DND-41 (cell line): ENCODE measurements at regions not wholly inside any gene's neighbourhood (a gene's known extent, or its start where the extent isn't known, plus 50 kb on each side); places are given as distances from the start of the nearest gene placed in this dataset.

ENCODE experiments used
- ATAC-seq: fragments of 200-7000 bp; cut with Tn5 transposase; 3 replicates; pipeline ENCODE4 v1.9.1; 2021; ENCODE audit warnings: low read depth; ENCODE audit not compliant: insufficient read depth
- DNase-seq: peaks from one replicate; pipeline ENCODE4 v3.0.0-alpha.2; 2020
- H2AFZ ChIP-seq: 2 replicates; pipeline ENCODE4 v1.6.0; 2012; ENCODE audit warnings: low read depth, low read length
- H3K27ac ChIP-seq: 2 replicates; pipeline ENCODE4 v1.5.1; 2012; ENCODE audit warnings: low read length, inconsistent platforms
- H3K27me3 ChIP-seq: fragments of 200-600 bp; sonication (generic); 2 replicates; pipeline ENCODE4 v1.6.0; 2012; ENCODE audit warnings: low read length, mild to moderate bottlenecking, inconsistent platforms; ENCODE audit not compliant: insufficient read depth, poor library complexity
- H3K36me3 ChIP-seq: 2 replicates; pipeline ENCODE4 v1.5.1; 2012; ENCODE audit warnings: low read length, inconsistent platforms; ENCODE audit not compliant: insufficient read depth
- H3K4me1 ChIP-seq: 2 replicates; pipeline ENCODE4 v1.5.1; 2012; ENCODE audit warnings: mild to moderate bottlenecking, low read length; ENCODE audit not compliant: insufficient read depth
- H3K4me2 ChIP-seq: 2 replicates; pipeline ENCODE4 v1.6.0; 2012; ENCODE audit warnings: mild to moderate bottlenecking, moderate library complexity, low read length, inconsistent platforms; ENCODE audit not compliant: insufficient read depth
- H3K4me3 ChIP-seq, 2 experiments: fragments of 200-600 bp in 1 of 2; shearing (Covaris generic) in 1 of 2; 2 replicates each; pipeline ENCODE4 v1.5.1; 2012 to 2016; ENCODE audit warnings: inconsistent platforms in 2 of 2, low read length in 2 of 2, mild to moderate bottlenecking in 2 of 2, low read depth in 1 of 2, moderate library complexity in 1 of 2
- H3K79me2 ChIP-seq: 2 replicates; pipeline ENCODE4 v1.6.0; 2012; ENCODE audit warnings: low read length, inconsistent platforms; ENCODE audit not compliant: insufficient read depth
- H3K9ac ChIP-seq: 2 replicates; pipeline ENCODE4 v1.6.0; 2012; ENCODE audit warnings: low read depth, mild to moderate bottlenecking, inconsistent platforms, low read length, moderate library complexity
- H3K9me3 ChIP-seq: 2 replicates; pipeline ENCODE4 v1.5.1; 2012; ENCODE audit warnings: low read length, moderate library complexity, mild to moderate bottlenecking, inconsistent platforms; ENCODE audit not compliant: insufficient read depth, severe bottlenecking
- H4K20me1 ChIP-seq: 2 replicates; pipeline ENCODE4 v1.6.0; 2012; ENCODE audit warnings: low read length; ENCODE audit not compliant: insufficient read depth
- CTCF ChIP-seq: IDR thresholded peaks from 2 replicates; pipeline ENCODE4 v1.5.1; 2012; ENCODE audit warnings: borderline replicate concordance, low read length, moderate library complexity, mild to moderate bottlenecking; ENCODE audit not compliant: poor library complexity, severe bottlenecking; ENCODE audit errors: extremely low read depth
- EZH2 ChIP-seq: IDR thresholded peaks from 3 replicates; pipeline ENCODE4 v1.6.1; 2012; ENCODE audit warnings: borderline replicate concordance, low read depth, mild to moderate bottlenecking, moderate library complexity, low read length, inconsistent platforms; ENCODE audit not compliant: severe bottlenecking

GRCh38 chr18:40612356-40612755, 1342.7 kb upstream of the PIK3C3 start:
- no peaks in the 10 kb centered on the region for H3K27me3 ChIP-seq
- DNase-seq: no peak
- ATAC-seq: no peak
- no peaks in the 10 kb centered on the region for H3K36me3 ChIP-seq
- H3K4me2 ChIP-seq: no peak overlapping the region
- no peaks in the 10 kb centered on the region for H3K4me1 ChIP-seq
- no peaks in the 10 kb centered on the region for H3K9me3 ChIP-seq
- TF ChIP-seq EZH2: no peak
- no peak for TF ChIP-seq CTCF
- H3K4me3 ChIP-seq: no peak overlapping the region
- H3K79me2 ChIP-seq: no peaks in the 10 kb centered on the region
- no peak overlapping the region for H3K9ac ChIP-seq
- no peak overlapping the region for H3K27ac ChIP-seq
- no peaks in the 10 kb centered on the region for H4K20me1 ChIP-seq
- no peak overlapping the region for H2AFZ ChIP-seq

- no peak overlapping the region for H2AFZ ChIP-seq
- no peak overlapping the region for H3K4me3 ChIP-seq
- no peak overlapping the region for H3K4me2 ChIP-seq
- no peaks in the 10 kb centered on the region for H3K79me2 ChIP-seq
- H3K9ac ChIP-seq: no peak overlapping the region
- no peaks in the 10 kb centered on the region for H4K20me1 ChIP-seq
- no peak for DNase-seq
- H3K36me3 ChIP-seq: no peaks in the 10 kb centered on the region
- no peak overlapping the region for H3K27ac ChIP-seq
- no peaks in the 10 kb centered on the region for H3K9me3 ChIP-seq
- no peaks in the 10 kb centered on the region for H3K27me3 ChIP-seq
- H3K4me1 ChIP-seq: no peaks in the 10 kb centered on the region
- ATAC-seq: no peak
- TF ChIP-seq CTCF (no peak), EZH2 (no peak)
Observed at GRCh38 chr18:40608226-40608625, 1346.8 kb upstream of the PIK3C3 start.

GRCh38 chr18:40607542-40608148, 1347.4 kb upstream of the PIK3C3 start:
- no peak for ATAC-seq
- H4K20me1 ChIP-seq: no peaks in the 10 kb centered on the region
- H3K27ac ChIP-seq: no peak overlapping the region
- no peak overlapping the region for H3K4me3 ChIP-seq
- no peaks in the 10 kb centered on the region for H3K4me1 ChIP-seq
- H3K9ac ChIP-seq: no peak overlapping the region
- no peaks in the 10 kb centered on the region for H3K27me3 ChIP-seq
- no peak for DNase-seq
- no peaks in the 10 kb centered on the region for H3K79me2 ChIP-seq
- H3K4me2 ChIP-seq: no peak overlapping the region
- TF ChIP-seq EZH2 (no peak), CTCF (no peak)
- no peaks in the 10 kb centered on the region for H3K36me3 ChIP-seq
- no peaks in the 10 kb centered on the region for H3K9me3 ChIP-seq
- no peak overlapping the region for H2AFZ ChIP-seq
